Colonic mucosa (tissue), 4 donors: ENCODE measurements at regions not wholly inside any gene's neighbourhood (a gene's known extent, or its start where the extent isn't known, plus 50 kb on each side); places are given as distances from the start of the nearest gene placed in this dataset.

Experiments used
- DNase-seq: peaks from one replicate; pipeline ENCODE4 v3.0.0-alpha.2; 2020
- H3K27ac ChIP-seq: fragments of 200-600 bp; one replicate; pipeline ENCODE4 v1.8.0; 2021
- H3K27me3 ChIP-seq: fragments of 200-600 bp; one replicate; pipeline ENCODE4 v1.8.0; 2021
- H3K36me3 ChIP-seq: fragments of 200-600 bp; one replicate; pipeline ENCODE4 v1.8.0; 2021
- H3K4me1 ChIP-seq: fragments of 200-600 bp; one replicate; pipeline ENCODE4 v1.8.0; 2021; ENCODE audit warnings: mild to moderate bottlenecking
- H3K4me3 ChIP-seq: fragments of 200-600 bp; one replicate; pipeline ENCODE4 v1.8.0; 2021
- H3K9ac ChIP-seq, 2 donors: one replicate each; pipeline ENCODE4 v1.7.0; 2013; ENCODE audit warnings: control low read depth in 2 of 2, low read depth in 2 of 2, low read length in 2 of 2
- H3K9me3 ChIP-seq: fragments of 200-600 bp; one replicate; pipeline ENCODE4 v1.8.0; 2021
- CTCF ChIP-seq: fragments of 200-600 bp; IDR thresholded peaks from one replicate; pipeline ENCODE4 v1.8.0; 2022; ENCODE audit warnings: antibody characterized with exemption, mild to moderate bottlenecking
- intact Hi-C: fragments of 100-400 bp; cut with DNase I; formaldehyde crosslinking; loops from one replicate; pipeline ENCODE4 v1.14.1; 2022
- donor health status: healthy.
- donor health status: DM: no; HTN: no; CAD: no.
- donor health status: DM: no; HTN: no; CAD: no.

DNA sequence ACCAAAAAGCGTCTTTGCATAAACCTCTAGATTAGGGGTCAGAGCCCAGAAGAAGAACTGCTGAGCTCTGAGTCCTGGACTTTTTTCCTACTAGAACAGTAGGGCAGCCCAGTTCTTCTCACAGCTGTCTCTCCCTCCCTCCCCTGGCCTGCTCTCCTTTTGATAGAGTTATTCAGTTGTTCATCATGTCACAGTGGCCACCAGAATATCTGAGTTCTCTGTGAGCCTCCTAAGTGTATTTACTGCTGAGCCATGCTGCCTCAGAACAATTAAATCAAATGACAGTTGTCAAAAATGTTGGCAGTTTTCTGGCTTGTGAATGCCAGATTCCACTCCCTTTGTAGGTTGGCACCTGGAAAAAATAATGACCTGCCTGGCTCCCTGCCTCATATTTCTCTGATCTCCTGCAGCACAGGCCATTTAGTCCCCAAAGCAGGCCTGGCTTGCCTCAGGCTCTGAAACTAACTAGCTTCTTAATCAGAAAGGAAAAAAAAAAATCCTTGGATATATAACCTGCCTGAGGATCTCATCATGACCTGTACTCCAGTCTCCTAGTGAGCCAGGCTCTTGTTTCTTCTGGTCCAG lies 377.4 kb upstream of the LARGE1 start:
- Histone ChIP-seq H3K4me1 (no peaks in the 10 kb centered on the region), H3K27ac (no peak overlapping the region), H3K9ac (no peak overlapping the region), H3K4me3 (no peak overlapping the region), H3K36me3 (no peaks in the 10 kb centered on the region), H3K9me3 (no peaks in the 10 kb centered on the region), H3K27me3 (no peaks in the 10 kb centered on the region)
- no peak for DNase-seq
- no peak for TF ChIP-seq CTCF
- intact Hi-C loops, result no loop called here

- no peaks in the 10 kb centered on the region for H3K4me1 ChIP-seq
- no peaks in the 10 kb centered on the region for H3K27me3 ChIP-seq
- H3K9me3 ChIP-seq, result no peaks in the 10 kb centered on the region
- intact Hi-C loops, result no loop called here
- TF ChIP-seq CTCF, result no peak
- no peak overlapping the region for H3K9ac ChIP-seq
- no peak for DNase-seq
- no peak overlapping the region for H3K4me3 ChIP-seq
- H3K36me3 ChIP-seq, result no peaks in the 10 kb centered on the region
- no peak overlapping the region for H3K27ac ChIP-seq
These were observed 379.2 kb upstream of the LARGE1 start for GRCh38 chr22:34299496-34299895.

- no peaks in the 10 kb centered on the region for H3K9me3 ChIP-seq
- no peaks in the 10 kb centered on the region for H3K36me3 ChIP-seq
- no peak for DNase-seq
- TF ChIP-seq CTCF, result no peak
- intact Hi-C loops, result no loop called here
- H3K27ac ChIP-seq, result no peak overlapping the region
- H3K9ac ChIP-seq, result no peak overlapping the region
- no peak overlapping the region for H3K4me3 ChIP-seq
- no peaks in the 10 kb centered on the region for H3K4me1 ChIP-seq
- no peaks in the 10 kb centered on the region for H3K27me3 ChIP-seq
These were observed 381.3 kb upstream of the LARGE1 start for GRCh38 chr22:34301569-34301968.

GRCh38 chr22:34303656-34304055 lies 383.4 kb upstream of the LARGE1 start:
- Histone ChIP-seq H3K9me3 (no peaks in the 10 kb centered on the region), H3K4me1 (no peaks in the 10 kb centered on the region), H3K27ac (no peak overlapping the region), H3K4me3 (no peak overlapping the region), H3K36me3 (no peaks in the 10 kb centered on the region), H3K27me3 (no peaks in the 10 kb centered on the region), H3K9ac (no peak overlapping the region)
- intact Hi-C loops, result no loop called here
- TF ChIP-seq CTCF, result no peak
- DNase-seq, result no peak

DNA sequence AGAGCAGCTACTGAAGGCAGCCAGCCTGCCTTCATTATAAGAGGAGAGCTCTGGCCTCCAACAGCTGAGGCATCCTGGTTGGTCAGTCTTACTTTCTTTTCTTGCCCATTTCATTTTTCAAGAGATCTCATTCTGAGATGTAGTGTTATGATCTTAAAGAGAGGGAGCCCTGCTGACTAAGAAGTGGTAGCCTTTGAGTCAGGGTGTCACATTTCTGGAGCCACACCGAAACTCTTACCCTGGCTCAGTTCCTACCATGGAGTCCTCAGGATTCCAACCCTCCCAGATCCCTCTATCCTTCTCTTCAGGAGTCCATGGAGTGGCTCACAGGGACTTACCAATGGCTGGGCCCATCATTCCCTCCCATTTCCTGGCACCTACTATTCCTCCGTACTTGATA lies 386.1 kb upstream of the LARGE1 start:
- H3K27me3 ChIP-seq, result no peaks in the 10 kb centered on the region
- no peak overlapping the region for H3K9ac ChIP-seq
- no peaks in the 10 kb centered on the region for H3K36me3 ChIP-seq
- H3K4me1 ChIP-seq, result no peaks in the 10 kb centered on the region
- H3K9me3 ChIP-seq, result no peaks in the 10 kb centered on the region
- no peak for DNase-seq
- no peak for TF ChIP-seq CTCF
- no peak overlapping the region for H3K27ac ChIP-seq
- no peak overlapping the region for H3K4me3 ChIP-seq
- intact Hi-C loops, result no loop called here
